HG03439 (cell line): ENCODE measurements at regions not wholly inside any gene's neighbourhood (a gene's known extent, or its start where the extent isn't known, plus 50 kb on each side); places are given as distances from the start of the nearest gene placed in this dataset.

Experiments used
- ATAC-seq: cut with Tn5 transposase; IDR thresholded peaks from one replicate; pipeline ENCODE4 v1.9.1; 2021; ENCODE audit warnings: mild to moderate bottlenecking, moderate library complexity; ENCODE audit not compliant: unreplicated experiment

DNA sequence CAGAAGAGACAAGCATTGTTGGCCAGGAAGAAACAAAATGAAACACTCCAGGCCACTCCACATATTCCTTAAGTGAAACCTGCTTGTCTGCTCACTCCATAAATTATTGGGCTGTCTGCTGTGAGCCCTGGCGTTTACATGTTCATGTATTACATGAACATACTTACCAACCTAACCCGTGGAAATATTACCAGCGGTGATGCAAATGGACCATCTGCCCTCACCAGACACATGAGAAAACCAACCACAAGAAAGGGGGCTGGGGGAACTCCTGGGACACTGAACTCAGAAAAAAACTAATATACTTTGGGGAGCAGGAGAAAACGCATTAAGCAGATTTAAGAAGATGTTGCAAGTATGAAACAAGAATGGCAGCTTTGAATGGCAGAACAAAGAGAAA is 731.2 kb upstream of the IGFBP3 start:
- no peak for ATAC-seq

DNA sequence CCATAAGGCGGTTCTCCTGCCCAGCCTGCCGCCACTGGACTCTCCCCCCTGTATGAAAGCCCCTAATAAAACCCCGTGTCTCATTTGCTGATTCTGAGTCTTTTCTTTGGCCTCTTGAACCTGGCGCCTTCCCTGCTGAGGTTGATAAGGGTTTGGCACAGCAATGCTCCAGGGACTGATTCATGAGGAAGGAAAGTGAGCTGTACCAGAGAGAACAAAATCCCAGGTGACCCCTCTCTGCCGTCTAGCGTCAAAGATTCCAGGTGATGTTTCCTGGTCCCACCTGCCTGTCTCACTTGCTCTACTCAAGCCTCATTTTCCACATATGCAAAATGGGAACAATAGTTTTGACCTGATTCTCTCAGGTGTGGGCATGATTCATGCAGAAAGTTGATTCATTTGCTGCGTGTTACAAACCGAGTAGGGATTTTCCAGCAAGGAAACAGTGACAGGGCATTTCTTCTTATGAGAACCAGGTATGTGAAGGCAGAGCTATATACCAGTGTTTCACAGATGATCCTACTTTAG is 730.6 kb upstream of the IGFBP3 start:
- no peak for ATAC-seq

DNA sequence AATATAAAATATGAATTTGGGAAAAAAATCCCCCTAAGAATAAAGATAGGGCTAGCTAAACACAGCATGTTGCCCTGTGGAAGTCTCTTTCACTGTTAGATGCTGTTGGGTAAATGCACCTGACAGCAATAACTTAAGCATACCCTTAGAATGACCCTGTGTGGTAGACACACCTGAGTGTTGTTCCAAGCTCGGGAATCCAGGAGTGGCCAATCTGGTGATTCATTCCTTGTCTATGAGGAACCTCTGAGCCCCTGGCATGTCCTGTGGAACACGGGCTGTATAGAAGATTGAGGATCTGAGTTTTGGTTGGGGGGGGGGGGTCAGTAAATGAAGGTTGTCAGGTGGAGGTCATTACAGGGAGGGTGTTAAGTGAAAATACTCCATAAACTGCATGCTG is 730.0 kb upstream of the IGFBP3 start:
- ATAC-seq, result no peak

DNA sequence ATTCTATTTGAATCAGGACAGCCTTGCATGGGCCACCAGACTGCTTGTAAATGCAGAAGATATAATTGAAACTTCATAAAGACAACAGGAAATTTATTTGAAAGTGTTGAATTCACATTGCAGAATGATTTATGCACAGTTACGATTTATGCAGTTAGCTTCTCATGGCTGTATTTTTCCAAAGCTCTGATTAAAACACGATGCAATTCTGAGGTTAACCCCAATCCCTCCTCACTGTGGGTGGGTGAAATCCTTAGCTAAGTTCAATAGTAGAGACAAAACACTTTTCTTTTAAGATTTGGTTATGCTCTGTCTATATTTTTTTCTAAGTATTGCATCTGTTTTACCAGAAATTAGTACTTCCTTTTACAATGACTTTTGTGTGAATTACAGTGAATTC is 728.8 kb upstream of the IGFBP3 start:
- ATAC-seq, result no peak

DNA sequence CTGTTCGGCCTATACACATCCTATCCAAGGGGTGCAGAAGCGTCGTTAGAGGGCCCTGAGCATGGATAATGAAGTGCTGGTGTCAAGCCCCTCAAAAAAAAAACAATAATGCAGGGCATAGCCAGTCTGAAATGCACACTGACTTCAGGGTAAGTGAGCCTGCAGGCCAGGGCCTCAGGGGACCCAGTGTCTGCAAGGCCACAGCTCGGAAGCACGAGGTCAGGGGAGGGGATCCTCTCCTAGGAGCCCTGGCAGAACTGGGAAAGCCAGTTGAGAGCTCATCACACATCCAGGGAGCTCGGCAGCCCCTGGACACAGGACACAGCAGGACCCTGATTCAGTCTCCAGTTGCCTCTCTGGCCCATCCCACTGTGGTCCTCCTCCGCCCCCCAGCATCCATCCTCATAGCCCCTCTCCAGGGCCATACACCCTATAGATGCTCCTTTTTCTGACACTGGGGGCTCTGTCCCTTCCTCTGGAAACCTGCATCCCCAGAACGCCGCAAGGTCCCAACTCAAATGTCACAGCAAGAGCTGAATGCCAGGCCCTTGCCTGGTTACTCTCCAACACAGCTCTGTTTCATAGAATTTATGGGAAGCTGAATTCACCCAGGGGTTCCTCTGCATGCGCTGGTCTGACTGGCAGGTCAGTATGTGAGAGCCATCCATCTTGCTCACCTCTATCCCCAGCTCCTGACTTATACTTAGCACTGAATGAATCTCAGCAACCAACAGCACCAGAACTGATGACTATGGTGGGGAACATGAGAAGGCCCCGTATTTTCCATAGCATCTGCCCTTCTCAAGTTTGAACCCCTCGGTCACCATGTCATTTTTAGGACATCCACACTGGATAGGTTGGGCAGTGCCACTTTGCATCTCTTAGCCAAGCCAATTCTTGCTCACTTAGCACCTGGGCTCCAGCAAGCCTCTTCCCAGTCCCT is 717.0 kb upstream of the IGFBP3 start:
- no peak for ATAC-seq

DNA sequence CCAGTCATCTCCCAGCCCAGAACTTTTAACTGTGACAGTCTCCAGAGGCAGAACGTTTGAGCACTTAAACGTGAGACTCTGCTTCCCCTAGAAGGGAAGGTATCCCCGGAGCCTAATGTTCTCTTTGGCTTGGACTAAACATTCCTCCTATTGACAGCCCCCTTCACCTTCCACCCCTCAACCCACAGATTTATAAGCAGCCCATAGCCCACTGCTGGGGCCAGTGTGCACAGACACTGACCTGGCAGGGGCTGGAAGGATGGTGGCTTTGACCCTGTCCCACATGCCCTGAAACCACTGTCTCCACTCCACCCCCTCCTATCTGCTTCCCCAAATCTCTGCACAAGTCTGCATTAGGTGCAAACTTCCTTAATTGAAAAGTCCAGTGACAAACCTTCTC is 715.0 kb upstream of the IGFBP3 start:
- no peak for ATAC-seq

DNA sequence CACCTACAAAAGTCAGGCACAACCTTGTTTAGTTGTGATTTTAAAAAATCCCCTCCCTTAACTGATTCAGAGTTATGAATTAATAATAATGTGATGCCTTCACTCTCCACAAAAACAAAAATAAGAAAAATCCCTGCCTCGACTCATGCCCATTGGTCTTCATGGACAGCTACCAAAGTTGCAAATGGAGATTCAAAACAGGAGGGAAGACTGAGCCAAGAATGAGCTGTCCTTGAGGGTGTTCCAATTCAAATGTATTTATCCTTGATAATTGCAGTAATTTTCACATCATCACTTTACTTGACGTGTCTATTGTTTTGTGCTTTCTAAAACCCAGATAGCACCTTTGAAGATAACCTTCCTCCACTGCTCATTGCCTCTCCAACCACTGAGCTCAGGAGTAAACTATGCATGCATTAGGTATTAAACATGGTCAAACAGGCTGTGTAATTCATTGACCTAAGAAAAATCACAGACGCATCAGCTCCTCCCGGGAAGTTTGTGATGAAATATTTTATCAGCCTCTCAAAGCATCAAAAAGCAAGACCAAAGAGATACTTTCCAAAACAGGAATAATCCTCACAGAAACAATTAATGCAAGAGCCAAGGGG is 712.7 kb upstream of the IGFBP3 start:
- ATAC-seq, result no peak

DNA sequence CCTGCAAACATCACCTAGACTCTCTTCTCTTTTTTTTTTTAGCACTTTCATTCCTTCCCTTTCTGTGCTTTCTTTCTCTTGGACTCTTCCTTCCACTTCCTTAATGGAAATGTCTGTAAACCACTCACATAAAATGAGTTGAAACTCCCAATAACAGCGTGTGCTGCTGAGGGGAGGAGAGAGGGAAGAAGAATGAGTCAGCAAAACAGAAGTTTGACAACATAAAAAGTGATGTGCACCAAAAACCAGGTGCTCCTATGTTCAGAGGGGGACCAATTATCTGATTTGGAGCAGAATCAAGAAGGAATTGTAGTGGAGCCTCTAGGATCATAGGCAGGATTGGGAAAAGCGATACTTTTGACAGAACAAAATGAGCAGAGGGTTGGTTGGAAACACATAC is 712.1 kb upstream of the IGFBP3 start:
- no peak for ATAC-seq

DNA sequence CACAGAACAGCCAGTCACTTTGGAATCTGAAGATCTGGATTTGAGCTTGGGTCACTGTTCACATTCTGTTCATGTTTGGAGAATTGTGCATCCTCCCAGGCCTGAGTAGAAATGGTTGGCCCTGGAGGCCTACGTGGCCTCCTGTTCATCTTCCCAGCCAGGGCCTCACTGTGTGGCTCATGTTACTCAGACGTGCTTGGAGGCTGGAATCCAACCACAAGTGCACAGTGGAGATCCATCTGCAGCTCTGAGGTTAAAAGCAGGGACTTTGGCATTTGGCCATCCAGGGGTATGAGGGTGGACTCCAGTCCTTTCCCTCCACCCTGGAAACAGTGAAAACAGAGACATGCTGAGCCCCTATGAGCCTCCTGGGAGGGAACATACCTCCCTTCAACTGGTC is 709.0 kb upstream of the IGFBP3 start:
- ATAC-seq, result no peak

DNA sequence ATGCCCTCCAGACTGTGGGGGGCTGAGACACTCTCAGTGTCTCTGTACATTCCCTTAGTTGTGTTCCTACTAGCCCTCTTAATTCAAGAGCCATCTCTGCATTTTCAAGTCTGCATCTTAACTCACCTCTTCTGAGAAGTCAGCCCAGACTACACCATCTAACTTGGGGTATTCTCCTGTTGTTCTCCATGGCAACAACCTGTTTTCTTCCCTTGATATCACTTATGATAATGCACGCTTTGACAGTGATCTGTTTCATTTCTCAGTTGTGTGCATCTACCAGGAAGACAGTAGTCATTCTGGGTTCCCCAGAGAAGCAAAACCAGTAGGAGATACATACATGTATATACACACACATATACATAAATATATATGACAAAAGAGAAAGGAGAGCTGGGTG is 707.3 kb upstream of the IGFBP3 start:
- no peak for ATAC-seq

DNA sequence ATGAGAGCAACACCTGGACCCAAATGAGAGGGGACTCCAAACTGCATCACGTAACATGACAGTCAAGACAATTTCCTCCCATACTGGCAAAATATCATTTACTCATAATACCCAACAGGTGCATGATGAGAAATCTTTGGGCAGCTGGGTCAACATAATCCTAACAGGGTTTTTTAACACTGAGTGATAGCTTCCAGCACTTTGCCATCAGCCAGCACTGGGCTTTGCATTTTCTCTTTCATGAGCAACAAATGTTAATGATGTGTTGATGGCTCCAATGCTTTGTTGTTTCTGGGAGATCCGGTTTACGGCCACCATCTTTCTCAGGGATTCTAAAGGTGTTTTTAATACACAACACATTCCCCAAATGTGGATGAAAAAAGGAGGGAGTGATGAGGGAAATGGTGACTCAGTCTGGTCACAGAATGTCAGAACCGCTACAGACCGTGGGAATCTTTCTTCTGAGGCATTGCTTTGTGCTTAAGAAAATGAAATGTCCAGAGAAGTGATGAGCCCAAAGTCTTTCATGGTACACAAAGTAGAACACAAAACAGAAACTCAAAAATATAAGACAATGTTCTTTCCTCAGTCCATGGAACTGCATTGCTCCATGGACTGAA is 705.7 kb upstream of the IGFBP3 start:
- no peak for ATAC-seq

DNA sequence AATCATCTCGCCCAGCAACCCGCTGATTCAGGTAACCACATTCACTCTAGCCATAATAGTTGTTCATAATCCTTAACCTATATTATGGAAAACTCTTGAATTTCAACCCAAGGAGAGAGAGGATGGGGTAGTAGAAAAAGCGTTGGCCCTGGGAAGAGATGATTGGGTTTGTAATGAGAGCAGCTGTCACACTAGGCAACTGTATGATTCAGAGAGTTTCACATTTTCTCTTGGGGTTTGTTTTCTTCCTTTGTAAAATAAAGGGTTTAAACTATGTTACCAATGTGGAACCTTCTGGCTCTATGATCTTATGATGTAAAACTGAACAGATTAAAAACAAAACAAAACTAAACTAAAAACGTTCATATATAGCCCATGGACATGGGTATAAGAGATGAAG is 705.2 kb upstream of the IGFBP3 start:
- no peak for ATAC-seq

DNA sequence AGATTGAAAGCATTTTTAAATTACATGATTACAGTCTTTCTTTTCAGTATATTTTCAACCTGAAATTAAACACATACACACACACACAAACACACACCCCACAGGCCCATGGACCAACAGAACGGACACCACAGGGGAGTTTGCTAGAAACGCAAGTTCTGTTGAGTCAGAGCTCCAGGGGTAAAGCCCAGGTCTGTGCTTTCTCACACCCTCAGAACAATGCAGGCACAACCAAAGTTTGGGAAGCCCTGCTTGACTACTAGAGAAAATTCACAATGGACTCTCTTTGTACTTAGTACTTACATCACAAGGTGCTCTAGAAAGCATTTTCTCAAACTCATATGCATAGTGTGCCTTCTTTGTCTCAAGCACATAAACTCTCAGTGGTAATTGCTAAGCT is 704.0 kb upstream of the IGFBP3 start:
- ATAC-seq, result no peak

DNA sequence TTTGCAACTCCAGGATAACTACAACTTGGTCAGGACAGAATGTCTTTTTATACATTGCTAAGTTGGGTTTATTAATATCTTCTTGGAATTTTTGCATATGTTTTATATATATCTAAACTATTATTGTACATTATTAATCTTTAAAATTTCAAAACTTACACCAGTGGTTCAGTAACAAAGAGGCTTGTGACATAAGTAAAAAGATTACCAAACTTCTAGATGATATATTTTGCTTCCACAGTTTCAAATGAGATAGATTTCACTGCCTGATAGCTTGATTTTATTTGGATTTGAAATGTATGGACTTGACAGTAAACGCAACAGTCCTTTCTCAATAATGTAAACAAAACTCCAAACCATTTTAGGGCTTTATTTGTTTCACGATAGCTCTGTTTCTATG is 701.2 kb upstream of the IGFBP3 start:
- no peak for ATAC-seq

DNA sequence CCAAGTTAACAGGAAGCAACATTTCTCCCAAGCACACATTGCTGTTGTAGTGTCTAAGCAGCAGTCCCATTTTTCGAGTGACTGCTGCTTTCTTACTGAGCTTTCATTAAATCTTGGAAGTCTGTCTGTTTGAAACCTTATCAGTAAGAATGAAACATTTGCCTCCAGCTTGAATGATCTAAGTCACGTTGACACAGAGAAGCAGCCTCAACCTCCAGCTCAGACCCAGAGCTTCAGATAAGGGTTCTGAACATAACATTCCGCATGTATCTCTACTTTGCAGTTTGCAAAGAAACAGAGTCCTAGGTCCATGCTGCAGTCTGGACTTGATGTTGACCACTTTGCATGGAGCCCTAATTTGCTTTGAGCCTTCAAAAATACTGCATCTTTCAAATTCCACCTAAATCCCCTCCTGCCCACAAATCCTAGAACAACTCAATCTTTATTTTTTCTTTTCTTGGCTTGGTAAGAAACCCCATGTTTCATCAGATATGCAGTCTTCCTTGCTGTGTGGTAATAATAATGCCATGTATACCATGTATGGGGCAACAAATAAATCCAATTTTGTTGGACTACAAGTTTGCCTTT is 698.7 kb upstream of the IGFBP3 start:
- ATAC-seq, result no peak

DNA sequence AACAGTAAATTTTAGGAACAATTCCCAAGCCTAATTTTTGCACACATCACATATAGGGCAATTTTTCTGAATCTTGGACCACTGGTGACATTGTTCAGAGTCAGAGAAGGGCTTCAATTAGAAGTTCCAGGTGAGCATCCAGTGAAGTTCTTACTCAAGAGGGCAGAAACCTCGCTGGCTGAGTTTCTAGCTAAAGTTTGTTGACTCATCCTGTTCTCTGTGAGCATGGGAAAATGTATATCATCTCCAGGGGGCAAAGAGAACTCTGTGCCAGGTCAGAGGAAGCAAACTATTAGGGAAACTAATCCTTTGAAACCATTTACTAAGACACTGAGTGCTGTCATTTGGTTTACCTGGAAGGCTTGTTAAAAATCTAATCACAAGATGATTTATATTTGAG is 695.6 kb upstream of the IGFBP3 start:
- no peak for ATAC-seq

DNA sequence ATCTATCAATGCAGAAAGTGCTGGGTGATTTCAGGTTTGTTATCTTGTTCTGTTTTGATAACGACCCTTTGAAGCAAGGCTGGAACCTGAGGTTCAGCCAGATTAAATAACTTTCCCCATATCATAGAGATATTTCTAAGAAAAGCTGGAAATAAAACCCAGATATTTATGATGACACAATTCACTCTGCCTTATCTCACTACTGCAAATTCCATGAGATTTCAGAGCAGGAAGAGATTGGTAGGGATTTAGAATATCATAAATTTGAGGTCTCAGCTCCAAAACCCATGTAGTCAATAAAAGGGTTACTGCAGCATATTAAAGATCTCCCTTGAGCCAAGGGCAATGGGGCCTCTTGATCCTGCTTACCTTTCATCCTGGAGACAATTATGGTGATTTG is 692.5 kb upstream of the IGFBP3 start:
- ATAC-seq, result no peak

DNA sequence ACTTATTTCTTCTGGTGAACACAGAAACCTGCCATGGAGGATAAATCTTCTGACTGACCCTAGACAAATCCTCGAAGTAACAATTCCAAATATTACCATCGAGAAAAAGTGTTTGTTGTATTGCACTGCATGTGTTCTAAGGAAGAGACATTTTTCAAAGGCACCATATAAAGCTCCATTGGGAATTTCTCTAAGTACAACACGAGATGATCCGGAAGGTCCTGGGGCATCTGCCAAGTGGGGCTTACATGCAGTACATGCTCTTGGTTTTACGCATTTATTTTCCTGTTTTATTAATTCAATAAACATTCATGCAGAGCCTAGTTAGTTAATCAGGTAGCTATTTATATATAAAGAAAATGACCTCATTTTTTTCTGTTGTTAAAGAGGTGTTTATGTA is 692.0 kb upstream of the IGFBP3 start:
- ATAC-seq, result no peak

DNA sequence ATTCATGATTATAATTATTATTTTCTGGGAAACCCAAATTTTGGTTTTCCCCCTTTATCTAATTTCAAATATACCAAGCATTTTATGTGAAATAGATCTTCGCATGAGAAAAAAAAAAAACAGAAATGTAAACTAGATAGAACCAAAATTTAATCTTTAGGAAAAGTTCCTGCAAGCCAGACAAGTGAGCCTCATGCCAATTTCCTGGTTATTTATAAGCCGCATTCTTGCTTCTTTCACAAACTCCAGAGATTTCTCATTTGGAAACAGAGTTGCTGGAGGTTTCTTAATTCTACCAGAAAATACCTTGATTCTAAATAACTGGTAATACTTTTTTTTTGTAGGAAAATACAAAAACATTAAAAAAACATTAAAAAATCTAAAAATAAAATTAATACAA is 690.4 kb upstream of the IGFBP3 start:
- ATAC-seq, result no peak

DNA sequence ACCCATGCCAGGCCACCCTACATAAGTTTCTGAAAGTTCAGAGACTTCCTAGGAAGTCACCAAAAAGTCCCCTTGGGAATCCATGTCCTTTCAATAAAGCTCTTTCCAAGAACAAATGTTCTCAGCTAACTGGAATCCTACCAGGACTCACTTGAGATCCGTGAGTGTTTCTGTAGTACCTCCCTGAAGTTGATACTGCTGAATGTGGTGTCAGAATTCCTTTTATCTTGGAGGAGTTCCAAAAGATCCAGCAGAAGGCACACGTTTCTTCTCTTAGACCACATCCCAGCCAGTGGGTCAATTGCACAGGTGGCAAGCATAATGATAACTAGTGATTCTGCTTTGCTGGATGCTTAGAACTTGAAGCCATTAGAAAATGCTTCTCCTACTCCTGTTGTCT is 689.7 kb upstream of the IGFBP3 start:
- no peak for ATAC-seq

DNA sequence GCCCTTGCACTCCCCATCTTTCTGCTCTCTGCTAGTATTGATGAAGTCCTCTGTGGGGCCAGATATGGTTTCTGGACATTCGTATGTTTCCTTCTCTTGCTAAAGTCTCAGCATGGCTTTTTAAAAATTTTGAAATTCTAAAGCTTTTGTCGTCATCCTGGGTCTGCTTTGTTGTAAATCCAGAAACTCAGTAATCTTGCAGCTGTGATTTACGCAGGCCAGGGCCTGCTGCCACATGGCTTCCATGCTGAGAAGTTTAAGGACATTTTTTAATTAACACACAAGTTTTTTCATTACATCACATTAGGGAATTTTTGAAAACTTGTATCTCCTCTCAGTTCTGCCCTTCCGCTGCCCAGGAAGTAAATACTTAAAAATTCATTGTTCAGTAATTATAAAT is 686.1 kb upstream of the IGFBP3 start:
- no peak for ATAC-seq

DNA sequence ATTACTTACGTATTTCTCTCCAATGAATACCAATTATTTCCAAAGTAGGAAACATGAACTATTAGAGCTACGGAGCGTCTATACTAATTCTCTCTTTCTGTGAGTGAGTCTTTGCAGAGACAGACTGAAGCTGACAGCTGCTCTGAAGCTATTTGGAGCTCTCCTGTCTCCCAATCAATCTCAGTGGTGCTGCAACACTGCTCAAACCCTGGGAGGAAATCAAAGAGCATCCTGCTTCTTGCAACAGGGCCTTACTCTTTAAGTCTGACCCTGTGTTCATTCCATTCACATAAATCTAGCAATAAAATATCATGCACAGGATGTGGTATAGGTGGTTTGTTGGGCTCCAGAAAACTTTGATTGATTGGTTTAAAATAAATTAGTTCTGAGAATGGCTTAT is 685.7 kb upstream of the IGFBP3 start:
- ATAC-seq, result no peak
